GM18526 (cell line): ENCODE measurements at regions not wholly inside any gene's neighbourhood (a gene's known extent, or its start where the extent isn't known, plus 50 kb on each side); places are given as distances from the start of the nearest gene placed in this dataset.

ENCODE experiments used
- POLR2A ChIP-seq: IDR thresholded peaks from 3 replicates; pipeline ENCODE4 v1.6.1; 2011; ENCODE audit not compliant: insufficient read length; ENCODE audit errors: extremely low read depth

DNA sequence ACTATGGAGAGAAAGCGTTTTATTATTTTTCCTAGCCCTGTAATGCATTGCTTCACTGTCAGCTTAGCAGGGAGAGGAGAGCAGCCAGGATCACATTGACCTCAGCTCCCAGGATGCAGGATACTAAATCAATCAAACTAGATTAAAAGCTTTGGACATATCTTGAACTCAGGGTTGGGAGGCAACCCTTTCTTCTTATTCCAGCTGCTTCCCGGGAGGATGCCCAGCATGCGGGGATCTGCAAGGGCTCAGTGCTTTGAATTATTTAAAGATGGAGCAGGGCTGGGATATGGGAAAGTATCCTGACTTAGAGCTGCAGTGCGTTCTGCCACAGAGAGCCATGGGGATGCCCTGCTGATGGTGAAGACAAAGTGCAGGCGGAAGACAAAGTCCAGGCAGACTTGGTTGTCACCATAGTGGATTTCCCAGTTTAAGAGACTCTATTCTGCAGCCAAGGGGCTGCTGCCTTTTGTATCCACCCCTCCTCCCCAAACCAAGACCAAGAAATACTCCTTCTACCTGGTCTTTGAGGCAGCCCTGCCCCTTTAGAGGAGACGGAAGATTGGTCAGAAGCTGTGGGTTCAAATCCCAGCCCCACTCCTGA, 1035.0 kb downstream of the TBC1D22A start:
- TF ChIP-seq POLR2A, result no peak

DNA sequence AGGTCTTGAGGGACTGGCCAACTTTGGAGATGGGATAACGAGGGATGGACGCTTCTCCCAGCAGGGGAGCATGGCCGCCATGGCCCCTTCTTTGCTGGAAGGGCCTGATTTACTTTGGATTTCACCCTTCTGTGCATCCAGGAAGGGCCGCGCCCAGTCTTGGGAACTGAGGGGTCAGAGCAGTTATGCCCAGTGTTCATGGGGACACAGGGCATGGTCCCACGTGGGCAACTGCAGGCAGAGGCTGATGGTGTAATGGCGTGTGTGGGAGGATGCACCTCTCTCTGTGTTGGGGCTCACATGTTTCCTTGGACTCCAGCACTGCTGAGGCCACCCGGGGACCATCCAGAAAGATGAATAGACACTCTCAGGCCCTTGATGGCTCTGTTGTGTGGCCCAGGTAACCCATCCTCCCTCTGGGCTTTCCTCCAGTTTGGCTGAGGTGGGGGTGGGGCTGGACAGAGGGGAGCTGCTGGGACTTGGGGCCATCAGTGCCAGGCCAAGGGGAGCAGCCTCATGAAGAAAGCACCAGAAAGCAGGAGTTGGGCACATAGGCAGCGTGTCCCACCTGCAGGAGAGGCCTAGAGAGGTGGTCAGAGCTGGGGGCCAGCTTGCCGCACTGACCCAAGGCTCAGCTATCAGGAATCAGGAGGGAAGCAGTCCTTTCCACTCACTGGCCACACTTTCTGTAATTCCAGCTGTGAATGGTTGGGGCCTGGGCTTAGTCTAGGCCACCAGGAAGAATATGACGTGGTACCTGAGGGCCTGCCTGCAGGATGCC, 1033.9 kb downstream of the TBC1D22A start:
- no peak for TF ChIP-seq POLR2A

DNA sequence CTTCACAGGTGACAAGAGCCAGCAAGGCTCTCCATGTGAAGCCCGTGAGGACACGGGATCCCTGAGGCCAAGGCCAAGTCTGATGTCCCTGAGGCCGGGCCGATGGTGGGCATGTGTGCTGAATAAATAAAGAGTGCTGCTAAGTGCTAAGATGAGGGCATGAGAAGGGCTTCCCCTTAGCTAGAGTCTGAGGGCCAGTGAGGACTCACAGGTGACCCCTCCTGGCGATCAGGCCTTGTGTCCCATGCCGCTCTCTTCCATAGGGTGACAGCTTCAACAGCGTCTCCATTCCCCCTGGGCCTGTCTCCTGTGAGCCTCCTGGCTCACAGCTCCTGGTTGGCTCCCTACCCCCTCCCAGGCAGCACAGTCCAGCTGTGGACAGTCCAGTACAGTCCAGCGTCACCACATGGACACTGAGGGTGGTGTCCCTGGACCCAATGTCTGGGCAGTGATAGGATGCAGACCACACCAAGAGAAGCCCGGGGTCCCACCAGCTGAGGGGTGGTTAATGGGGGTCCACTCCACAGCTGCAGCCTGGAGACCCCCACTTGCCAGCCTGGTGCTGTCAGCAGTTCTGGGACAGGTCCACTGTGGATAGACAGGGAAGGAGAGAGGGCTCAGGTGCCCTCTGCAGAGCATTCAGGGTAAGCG, 1033.2 kb downstream of the TBC1D22A start:
- TF ChIP-seq POLR2A, result no peak

DNA sequence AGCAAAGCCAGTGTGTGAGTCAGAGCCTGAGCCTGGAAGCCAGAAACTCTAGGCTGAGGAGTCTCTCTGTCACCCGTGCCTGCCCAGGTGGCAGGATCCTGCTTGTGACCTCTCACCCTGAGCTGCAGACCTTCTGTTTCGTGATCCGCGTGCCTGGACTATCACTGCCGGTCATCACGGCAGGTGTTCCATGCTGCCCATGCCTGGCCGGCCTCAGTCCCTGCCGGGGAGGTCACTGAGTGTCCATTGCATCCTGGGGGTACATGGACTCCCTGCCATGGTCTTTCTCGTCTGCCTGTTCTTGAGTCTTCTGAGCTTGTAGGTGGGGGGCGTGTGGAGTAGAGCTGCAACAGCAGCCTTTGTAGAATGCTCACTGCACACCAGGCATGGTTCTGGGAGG, 1032.4 kb downstream of the TBC1D22A start:
- TF ChIP-seq POLR2A, result no peak

DNA sequence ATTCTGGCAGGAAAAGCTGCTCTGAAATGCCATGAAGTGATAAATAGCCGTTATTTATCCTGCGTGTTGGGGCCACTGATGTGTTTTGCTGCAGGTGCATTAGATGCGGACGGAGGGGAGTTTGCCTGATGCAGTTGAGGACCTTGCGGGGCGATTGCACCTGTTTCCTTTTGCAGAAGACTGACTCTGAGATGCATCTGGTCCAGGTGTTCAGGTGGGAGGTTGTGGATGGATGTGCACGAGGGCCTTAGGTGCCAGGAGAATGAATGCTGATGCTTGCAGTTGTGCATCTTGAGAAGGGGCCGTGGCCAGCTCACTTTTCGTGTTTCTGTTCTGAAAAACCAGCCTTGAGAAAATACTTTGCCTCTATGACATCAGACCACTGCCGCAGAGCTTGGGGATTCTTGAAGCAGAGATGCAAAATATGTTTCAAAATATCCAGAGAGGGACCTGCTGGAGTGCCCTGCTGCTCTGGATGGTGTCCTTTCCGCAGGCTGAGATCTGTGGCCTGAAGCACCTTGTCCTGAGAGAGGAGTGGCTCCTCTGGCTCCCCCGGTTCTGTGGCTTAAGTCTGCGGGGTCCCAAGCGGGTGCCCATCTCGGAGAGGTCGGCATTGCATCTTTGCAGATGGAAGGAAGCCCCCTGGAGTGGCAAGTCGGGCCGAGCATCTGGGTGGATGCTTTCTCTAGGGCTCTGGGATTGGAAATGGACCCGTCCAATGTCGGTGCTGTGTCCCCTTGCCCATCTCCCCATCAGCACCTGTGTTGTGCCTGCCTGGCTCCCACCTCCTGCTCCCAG, 1031.1 kb downstream of the TBC1D22A start:
- TF ChIP-seq POLR2A, result no peak

DNA sequence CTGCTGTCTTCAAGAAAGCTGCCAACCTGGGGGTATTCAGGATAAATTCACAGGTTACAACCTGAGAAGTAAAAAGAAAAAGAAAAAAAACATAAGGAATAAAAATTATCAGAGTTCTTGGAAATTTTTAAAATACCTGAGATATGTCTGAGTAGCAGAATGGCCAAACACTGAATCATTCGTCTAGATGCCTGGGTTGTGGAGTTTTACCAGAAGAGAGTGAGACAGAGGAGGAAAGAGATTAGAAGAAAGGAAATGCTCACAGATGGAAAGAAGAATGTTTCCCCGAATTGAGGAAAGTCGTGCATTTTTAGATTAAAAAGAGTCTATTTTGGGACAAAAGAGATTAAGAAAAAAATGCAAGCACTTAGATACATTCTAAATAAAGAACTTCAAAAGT, 1026.7 kb downstream of the TBC1D22A start:
- TF ChIP-seq POLR2A, result no peak

DNA sequence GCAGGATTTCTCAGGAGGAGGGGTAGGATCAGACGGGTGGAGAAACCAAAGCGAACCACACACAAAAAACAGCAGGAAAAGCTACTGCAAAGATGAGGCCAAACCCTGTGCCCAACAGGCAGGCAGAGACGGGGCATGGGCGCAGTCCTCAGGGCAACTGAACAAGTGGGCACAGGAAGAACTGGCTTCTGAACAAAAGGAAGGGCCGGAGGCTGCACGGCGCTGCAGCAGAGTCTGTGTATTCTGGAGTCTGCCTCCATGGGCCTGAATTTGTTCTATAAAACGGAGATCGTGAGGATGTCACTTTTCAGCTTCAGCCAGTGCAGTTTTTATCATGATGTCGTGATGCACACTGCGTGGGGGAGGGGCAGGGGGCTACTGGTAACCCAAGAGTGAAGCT, 1026.0 kb downstream of the TBC1D22A start:
- no peak for TF ChIP-seq POLR2A

DNA sequence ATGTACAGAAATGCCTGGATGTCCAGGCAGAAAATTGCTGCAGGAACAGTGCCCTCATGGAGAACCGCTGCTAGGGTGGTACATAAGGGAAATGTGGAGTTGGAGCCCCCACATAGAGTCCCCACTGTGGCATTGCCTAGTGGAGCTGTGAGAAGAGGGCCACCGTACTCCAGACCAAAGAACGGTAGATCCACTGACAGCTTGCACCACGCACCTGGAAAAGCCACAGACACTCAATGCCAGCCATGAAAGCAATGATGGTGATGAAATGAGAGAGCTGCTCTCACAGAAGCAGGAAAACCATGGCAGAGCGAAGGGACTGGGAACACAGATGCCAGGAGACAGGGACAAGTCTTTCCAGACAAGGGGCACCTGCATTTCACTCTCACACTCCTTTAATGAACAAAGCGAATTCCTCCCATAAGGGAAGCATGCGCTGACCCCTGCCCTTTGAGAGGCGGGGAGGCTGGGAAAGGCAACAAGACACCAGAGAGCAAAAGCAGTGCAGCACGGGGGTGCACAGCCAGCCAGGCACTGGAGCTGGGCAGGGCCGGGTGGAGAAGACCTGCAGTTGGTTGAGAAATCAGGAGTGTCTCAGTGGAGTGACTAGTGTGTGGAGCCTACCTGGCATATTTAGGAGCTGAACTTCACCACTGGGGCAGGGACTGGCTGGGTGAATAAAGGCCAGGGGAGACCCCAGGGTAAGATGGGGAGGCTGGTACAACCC, 1025.2 kb downstream of the TBC1D22A start:
- no peak for TF ChIP-seq POLR2A

DNA sequence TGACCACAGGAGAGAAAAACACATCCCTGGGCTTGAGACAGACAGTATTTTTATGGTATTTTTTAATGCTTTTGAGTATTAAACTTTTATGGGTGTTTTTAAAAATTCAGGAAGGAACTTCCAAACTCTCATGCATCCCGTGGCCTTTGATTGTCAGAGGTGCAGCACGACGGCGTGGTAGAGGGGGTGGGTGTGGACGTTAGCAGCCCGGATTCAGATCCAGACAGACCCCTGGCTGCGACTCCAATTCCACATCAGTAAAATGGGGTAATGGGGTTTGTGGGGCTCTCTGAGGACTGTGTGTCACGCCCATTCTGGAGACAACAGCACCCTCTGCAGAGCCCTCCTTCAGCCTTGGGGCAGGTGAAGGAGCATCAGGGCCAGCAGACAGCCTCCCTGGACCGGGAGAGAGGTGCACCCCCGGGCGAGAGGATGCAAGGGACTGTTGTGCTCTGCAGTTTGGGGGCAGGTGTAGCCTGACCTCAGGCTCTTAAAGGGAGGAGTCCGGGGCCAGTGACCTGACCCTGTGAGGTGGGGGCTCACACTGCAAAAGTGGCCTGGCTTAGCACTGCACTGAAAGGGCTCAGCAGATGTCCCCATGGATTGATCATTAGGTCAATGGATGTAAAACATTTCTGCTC, 1024.3 kb downstream of the TBC1D22A start:
- no peak for TF ChIP-seq POLR2A

DNA sequence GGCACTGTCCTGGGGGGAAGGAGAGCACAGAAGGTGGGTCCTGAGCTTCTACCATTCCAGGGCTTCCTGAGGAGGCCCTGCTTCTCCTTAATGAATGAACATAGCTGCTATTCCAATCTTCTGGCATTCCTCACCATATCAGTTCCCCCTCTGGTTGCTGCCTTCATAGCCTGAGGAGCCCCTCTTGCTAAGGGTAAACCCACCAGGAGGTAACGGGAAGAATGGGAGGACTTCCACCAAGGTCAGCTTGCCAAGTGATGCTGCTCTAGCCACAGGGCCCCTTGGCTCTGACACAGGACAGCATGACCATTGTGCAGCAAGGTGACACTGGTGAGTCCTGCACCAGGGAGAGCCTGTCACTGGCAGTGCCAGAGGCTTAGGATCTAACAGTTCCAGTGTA, 1022.5 kb downstream of the TBC1D22A start:
- no peak for TF ChIP-seq POLR2A

DNA sequence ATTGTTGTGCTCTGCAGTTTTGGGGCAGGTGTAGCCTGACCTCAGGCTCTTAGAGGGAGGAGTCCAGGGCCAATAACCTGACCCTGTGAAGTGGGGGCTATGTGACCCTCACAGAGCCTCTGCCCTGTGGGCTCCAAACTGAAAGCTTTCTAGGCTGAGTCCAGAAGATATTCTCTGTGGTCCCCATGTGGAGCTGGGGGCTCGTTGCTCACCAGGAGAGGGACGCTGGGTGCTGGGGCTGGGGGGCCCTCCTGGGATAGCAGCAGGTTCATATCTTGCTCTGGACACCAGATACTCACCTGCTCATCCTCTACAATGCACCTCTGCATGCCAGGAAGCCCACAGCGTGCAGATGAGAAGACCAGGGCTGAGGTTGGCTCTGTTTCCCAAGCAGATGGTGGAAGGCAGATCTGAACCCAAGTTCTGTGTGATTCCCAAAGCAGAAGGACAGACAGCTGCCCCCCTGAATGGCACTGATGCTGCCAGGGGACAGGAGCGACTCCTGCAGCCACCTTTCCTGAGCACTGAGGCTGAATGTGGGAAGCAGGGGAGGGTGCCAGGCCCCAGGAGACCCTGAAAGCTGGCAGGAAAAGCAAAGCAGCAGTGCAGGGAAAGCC, 1022.0 kb downstream of the TBC1D22A start:
- TF ChIP-seq POLR2A, result no peak

DNA sequence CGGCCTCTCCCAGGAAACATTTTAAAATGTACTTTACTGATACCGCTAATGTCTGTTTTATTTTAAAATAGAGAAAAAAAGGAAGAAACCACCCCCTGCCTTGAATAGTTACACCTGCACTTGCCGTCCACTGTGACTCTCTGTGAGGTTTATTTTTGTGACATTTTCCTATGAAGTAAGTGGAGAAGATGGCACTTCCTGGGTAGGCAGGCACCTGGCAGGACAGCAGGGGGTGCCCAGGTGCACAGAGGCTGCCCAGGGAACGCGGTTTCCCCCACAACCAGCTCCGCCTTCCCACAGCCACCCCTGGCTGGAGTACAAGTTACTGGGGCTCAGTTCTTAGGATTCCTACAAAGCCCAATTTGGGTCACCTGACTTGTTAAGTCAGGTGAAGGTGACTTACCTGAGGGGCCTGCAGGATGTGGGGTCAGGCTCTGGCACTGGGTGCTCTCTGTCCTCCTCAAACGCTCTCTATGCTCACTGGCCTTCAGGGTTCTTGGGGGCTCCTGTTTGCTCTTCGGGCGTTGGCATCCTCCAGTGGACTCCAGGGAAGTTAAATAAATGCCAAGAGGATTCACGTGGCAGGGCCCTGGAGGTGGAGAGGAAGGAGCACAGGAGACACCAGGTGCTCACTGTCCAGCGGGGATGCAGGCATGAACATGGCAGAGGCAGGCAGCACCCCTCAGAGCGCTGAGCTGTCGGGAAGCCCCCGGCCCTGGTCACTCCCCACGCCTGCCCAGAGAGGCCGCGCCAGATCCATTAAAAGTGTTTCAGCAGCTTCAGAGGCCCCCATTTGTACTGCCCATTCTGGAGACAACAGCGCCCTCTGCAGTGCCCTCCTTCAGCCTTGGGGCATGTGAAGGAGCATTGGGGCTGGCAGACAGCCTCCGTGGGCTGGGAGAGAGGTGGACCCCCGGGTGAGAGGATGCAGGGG, 1021.2 kb downstream of the TBC1D22A start:
- no peak for TF ChIP-seq POLR2A
